ENCODE measurements at regions not wholly inside any gene's neighbourhood (a gene's known extent, or its start where the extent isn't known, plus 50 kb on each side); places are given as distances from the start of the nearest gene placed in this dataset.
"Not testable (repeated sequence)": the region's sequence is repeated elsewhere in the genome, so short reads cannot be mapped to it uniquely, and the experiment has no call there.

GRCh38 chr2:122651780-122652179, 896.3 kb downstream of the TSN start:
- no peak for DNase-seq (ENCODE audit: low read depth)

GRCh38 chr2:122652670-122653069, 897.2 kb downstream of the TSN start:
- DNase-seq (ENCODE audit: low read depth) = no peak

- no peak for DNase-seq (ENCODE audit: low read depth)
These were observed 901.0 kb downstream of the TSN start for GRCh38 chr2:122656403-122656802.

GRCh38 chr2:122660786-122661634, 905.6 kb downstream of the TSN start:
- no peak for DNase-seq (ENCODE audit: low read depth)

- DNase-seq (ENCODE audit: low read depth) = no peak
These were observed 908.2 kb downstream of the TSN start for GRCh38 chr2:122663620-122664019.

- no peak for DNase-seq (ENCODE audit: low read depth)
These were observed 914.2 kb downstream of the TSN start for GRCh38 chr2:122669627-122670026.

GRCh38 chr2:122670897-122671296, 915.4 kb downstream of the TSN start:
- DNase-seq (ENCODE audit: low read depth) = no peak

- DNase-seq (ENCODE audit: low read depth) = no peak
These were observed 925.2 kb downstream of the TSN start for GRCh38 chr2:122680662-122681061.

- no peak for DNase-seq (ENCODE audit: low read depth)
These were observed 926.2 kb downstream of the TSN start for GRCh38 chr2:122681626-122682025.

- DNase-seq (ENCODE audit: low read depth) = no peak
These were observed 926.9 kb downstream of the TSN start for GRCh38 chr2:122682356-122682755.

- DNase-seq (ENCODE audit: low read depth) = no peak
These were observed 927.6 kb downstream of the TSN start for GRCh38 chr2:122683018-122683417.

- no peak for DNase-seq (ENCODE audit: low read depth)
These were observed 937.1 kb downstream of the TSN start for GRCh38 chr2:122692400-122693083.

- no peak for DNase-seq (ENCODE audit: low read depth)
These were observed 942.0 kb downstream of the TSN start for GRCh38 chr2:122697415-122697814.

GRCh38 chr2:122703676-122704075, 948.2 kb downstream of the TSN start:
- no peak for DNase-seq (ENCODE audit: low read depth)

- DNase-seq (ENCODE audit: low read depth) = no peak
These were observed 948.7 kb downstream of the TSN start for GRCh38 chr2:122704109-122704563.

GRCh38 chr2:122705746-122706145, 950.3 kb downstream of the TSN start:
- DNase-seq (ENCODE audit: low read depth) = no peak

GRCh38 chr2:122706757-122707223, 951.3 kb downstream of the TSN start:
- no peak for DNase-seq (ENCODE audit: low read depth)

- no peak for DNase-seq (ENCODE audit: low read depth)
These were observed 951.9 kb downstream of the TSN start for GRCh38 chr2:122707224-122707824.

- no peak for DNase-seq (ENCODE audit: low read depth)
These were observed 954.6 kb downstream of the TSN start for GRCh38 chr2:122710049-122710448.

- DNase-seq (ENCODE audit: low read depth) = no peak
These were observed 958.3 kb downstream of the TSN start for GRCh38 chr2:122713800-122714199.

- not testable (repeated sequence) for DNase-seq (ENCODE audit: low read depth)
These were observed 965.4 kb downstream of the TSN start for GRCh38 chr2:122720822-122721221.

GRCh38 chr2:122734766-122735424, 979.4 kb downstream of the TSN start:
- DNase-seq (ENCODE audit: low read depth) = no peak

Data from stimulated activated CD8-positive, alpha-beta memory T cell treated with anti-CD3 and anti-CD28 coated beads, Interleukin-12 subunit alpha, Interleukin-12 subunit beta, amount 100 ng/mL, for 4 hours (primary cell).